H9 (cell line): ENCODE measurements at regions not wholly inside any gene's neighbourhood (a gene's known extent, or its start where the extent isn't known, plus 50 kb on each side); places are given as distances from the start of the nearest gene placed in this dataset.

Experiments
- DNase-seq: peaks from one replicate; pipeline ENCODE4 v3.0.0-alpha.2; 2017
- H2AFZ ChIP-seq: one replicate; pipeline ENCODE4 v1.6.1; 2013; ENCODE audit warnings: mild to moderate bottlenecking, low read length, control low read depth, moderate library complexity
- H2AK5ac ChIP-seq: 2 replicates; pipeline ENCODE4 v1.6.1; 2013; ENCODE audit warnings: low read length, control low read depth, mixed read lengths; ENCODE audit not compliant: insufficient read length
- H2BK120ac ChIP-seq: one replicate; pipeline ENCODE4 v1.6.1; 2013; ENCODE audit warnings: low read depth, mild to moderate bottlenecking, low read length, control low read depth, inconsistent platforms; ENCODE audit not compliant: poor library complexity, severe bottlenecking
- H2BK12ac ChIP-seq: 2 replicates; pipeline ENCODE4 v1.6.1; 2013; ENCODE audit warnings: low read length, control low read depth, mixed read lengths, low read depth; ENCODE audit not compliant: insufficient read length
- H2BK15ac ChIP-seq: 2 replicates; pipeline ENCODE4 v1.6.1; 2013; ENCODE audit warnings: low read depth, low read length, control low read depth
- H2BK20ac ChIP-seq: one replicate; pipeline ENCODE4 v1.6.1; 2013; ENCODE audit warnings: low read depth, mild to moderate bottlenecking, low read length, control low read depth, inconsistent platforms; ENCODE audit not compliant: poor library complexity, severe bottlenecking
- H2BK5ac ChIP-seq: 2 replicates; pipeline ENCODE4 v1.6.1; 2013; ENCODE audit warnings: low read length, control low read depth, mixed read lengths; ENCODE audit not compliant: insufficient read length
- H3K14ac ChIP-seq: 2 replicates; pipeline ENCODE4 v1.6.1; 2013; ENCODE audit warnings: low read length, control low read depth; ENCODE audit not compliant: insufficient read depth
- H3K18ac ChIP-seq: 2 replicates; pipeline ENCODE4 v1.6.1; 2013; ENCODE audit warnings: low read depth, mild to moderate bottlenecking, mixed read lengths, low read length, control low read depth; ENCODE audit not compliant: insufficient read length
- H3K23ac ChIP-seq: 2 replicates; pipeline ENCODE4 v1.6.1; 2013; ENCODE audit warnings: low read length, control low read depth, mixed read lengths, low read depth; ENCODE audit not compliant: insufficient read length
- H3K23me2 ChIP-seq: 2 replicates; pipeline ENCODE4 v1.6.1; 2013; ENCODE audit warnings: low read depth, mild to moderate bottlenecking, mixed read lengths, low read length, control low read depth; ENCODE audit not compliant: insufficient read length, poor library complexity, severe bottlenecking
- H3K27ac ChIP-seq: 2 replicates; pipeline ENCODE4 v1.5.1; 2013; ENCODE audit warnings: low read length, control low read depth, mixed read lengths, low read depth; ENCODE audit not compliant: insufficient read length
- H3K27me3 ChIP-seq: 2 replicates; pipeline ENCODE4 v1.6.1; 2013; ENCODE audit warnings: low read length, control low read depth, inconsistent platforms; ENCODE audit not compliant: insufficient read depth
- H3K4ac ChIP-seq: 2 replicates; pipeline ENCODE4 v1.6.1; 2013; ENCODE audit warnings: low read depth, mild to moderate bottlenecking, control low read depth, inconsistent platforms, low read length, moderate library complexity
- H3K4me1 ChIP-seq: 2 replicates; pipeline ENCODE4 v1.6.1; 2013; ENCODE audit warnings: low read length, control low read depth, inconsistent platforms; ENCODE audit not compliant: insufficient read depth
- H3K4me2 ChIP-seq: 2 replicates; pipeline ENCODE4 v1.6.1; 2013; ENCODE audit warnings: low read length, control low read depth, mixed read lengths; ENCODE audit not compliant: insufficient read length, insufficient read depth
- H3K56ac ChIP-seq: 2 replicates; pipeline ENCODE4 v1.6.1; 2013; ENCODE audit warnings: low read depth, mild to moderate bottlenecking, mixed read lengths, low read length, control low read depth; ENCODE audit not compliant: insufficient read length
- H3K79me1 ChIP-seq: 2 replicates; pipeline ENCODE4 v1.6.1; 2013; ENCODE audit warnings: low read depth, mild to moderate bottlenecking, moderate library complexity, low read length, control low read depth, inconsistent platforms; ENCODE audit not compliant: insufficient read depth, poor library complexity, severe bottlenecking
- H3K79me2 ChIP-seq: 2 replicates; pipeline ENCODE4 v1.6.1; 2013; ENCODE audit warnings: low read length, control low read depth, inconsistent platforms; ENCODE audit not compliant: insufficient read depth
- H3K9ac ChIP-seq: 2 replicates; pipeline ENCODE4 v1.6.1; 2013; ENCODE audit warnings: low read length, control low read depth, mixed read lengths; ENCODE audit not compliant: insufficient read length; ENCODE audit errors: extremely low read depth
- H3K9me3 ChIP-seq: one replicate; pipeline ENCODE4 v1.6.1; 2013; ENCODE audit warnings: low read depth, low read length, inconsistent platforms; ENCODE audit not compliant: control insufficient read depth
- H3T11ph ChIP-seq: one replicate; pipeline ENCODE4 v1.6.1; 2013; ENCODE audit warnings: mild to moderate bottlenecking, low read length, control low read depth, inconsistent platforms
- H4K20me1 ChIP-seq: one replicate; pipeline ENCODE4 v1.6.1; 2013; ENCODE audit not compliant: control insufficient read depth, insufficient read length, insufficient read depth
- H4K5ac ChIP-seq: 2 replicates; pipeline ENCODE4 v1.6.1; 2013; ENCODE audit warnings: low read depth, mild to moderate bottlenecking, mixed read lengths, low read length, control low read depth; ENCODE audit not compliant: insufficient read length
- H4K8ac ChIP-seq: replicated peaks from 2 replicates; pipeline ENCODE4 v1.6.1; 2013; ENCODE audit warnings: low read length, control low read depth, mixed read lengths, low read depth; ENCODE audit not compliant: insufficient read length
- H4K91ac ChIP-seq: 2 replicates; pipeline ENCODE4 v1.6.1; 2013; ENCODE audit warnings: low read depth, mild to moderate bottlenecking, moderate library complexity, mixed read lengths, low read length, control low read depth; ENCODE audit not compliant: insufficient read length
- H3K27ac Mint-ChIP-seq, 3 experiments: 2 replicates in 2 of 3; 3 replicates in 1 of 3; pipeline ENCODE4 v1.8.0; 2020 to 2021; ENCODE audit warnings: mixed read lengths in 3 of 3, mild to moderate bottlenecking in 1 of 3, moderate library complexity in 1 of 3
- H3K27me3 Mint-ChIP-seq: 2 replicates; pipeline ENCODE4 v1.8.0; 2021; ENCODE audit warnings: low read depth, mild to moderate bottlenecking, moderate library complexity, mixed read lengths
- H3K36me3 Mint-ChIP-seq, 3 experiments: 2 replicates in 2 of 3; 3 replicates in 1 of 3; pipeline ENCODE4 v1.8.0; 2020 to 2021; ENCODE audit warnings: low read depth in 3 of 3, mixed read lengths in 3 of 3; ENCODE audit not compliant: insufficient read depth in 1 of 3
- H3K4me1 Mint-ChIP-seq, 2 experiments: 2 replicates each; pipeline ENCODE4 v1.8.0; 2020; ENCODE audit warnings: mixed read lengths in 2 of 2
- H3K4me3 Mint-ChIP-seq, 2 experiments: 2 replicates in 1 of 2; 3 replicates in 1 of 2; pipeline ENCODE4 v1.8.0; 2020 to 2021; ENCODE audit warnings: mild to moderate bottlenecking in 2 of 2, mixed read lengths in 2 of 2, moderate library complexity in 1 of 2
- H3K9me3 Mint-ChIP-seq, 2 experiments: 2 replicates in 1 of 2; 3 replicates in 1 of 2; pipeline ENCODE4 v1.8.0; 2020; ENCODE audit warnings: mild to moderate bottlenecking in 2 of 2, mixed read lengths in 2 of 2, moderate library complexity in 1 of 2
- CTCF ChIP-seq: fragments of 200-600 bp; sonication (generic); conservative IDR thresholded peaks from 3 replicates; pipeline ENCODE4 v1.8.0; 2021; ENCODE audit warnings: antibody characterized with exemption, mild to moderate bottlenecking
- WGBS: extraction: QIAGEN DNeasy Blood & Tissue Kit; methylation state at CpG from one replicate; pipeline ENCODE4 v1.1.7; 2013; ENCODE audit warnings: missing lambda C conversion rate, low lambda C conversion rate, mixed read lengths; ENCODE audit not compliant: insufficient read length; ENCODE audit errors: extremely low coverage; 5-methylcytosine and 5-hydroxymethylcytosine counted together

- no peak overlapping the region for H3K4me2 ChIP-seq
- H3K9me3 ChIP-seq = no peaks in the 10 kb centered on the region
- no peak overlapping the region for H3K18ac ChIP-seq
- no peak overlapping the region for H3K9ac ChIP-seq
- Mint-ChIP-seq H3K27me3 (no peaks in the 10 kb centered on the region), H3K36me3 (peaks cover 0 to 8% (median under 1%) of the 10 kb centered on the region in 3 experiments; a peak in 4 of 7 replicates), H3K4me1 (peaks cover 0 to 14% of the 10 kb centered on the region in 2 experiments; a peak in 2 of 4 replicates), H3K4me3 (no peak overlapping the region), H3K27ac (no peak overlapping the region), H3K9me3 (peaks cover 3 to 4% of the 10 kb centered on the region in 2 experiments; a peak in 4 of 5 replicates)
- no peaks in the 10 kb centered on the region for H3K79me1 ChIP-seq
- no peak for TF ChIP-seq CTCF
- no peak overlapping the region for H2BK12ac ChIP-seq
- no peak overlapping the region for H2BK20ac ChIP-seq
- no peak overlapping the region for H2BK5ac ChIP-seq
- no peak for DNase-seq
- H3K56ac ChIP-seq = no peak overlapping the region
- no peaks in the 10 kb centered on the region for H4K20me1 ChIP-seq
- no peak overlapping the region for H3K4ac ChIP-seq
- no peak overlapping the region for H2AK5ac ChIP-seq
- H3K23ac ChIP-seq = no peak overlapping the region
- no peak overlapping the region for H4K8ac ChIP-seq
- H2BK120ac ChIP-seq = no peak overlapping the region
- H3K14ac ChIP-seq = no peak overlapping the region
- no peaks in the 10 kb centered on the region for H3K27me3 ChIP-seq
- no peaks in the 10 kb centered on the region for H3K23me2 ChIP-seq
- no peak overlapping the region for H4K91ac ChIP-seq
- H3T11ph ChIP-seq = no peak overlapping the region
- no peaks in the 10 kb centered on the region for H3K79me2 ChIP-seq
- no peak overlapping the region for H2BK15ac ChIP-seq
- H4K5ac ChIP-seq = no peak overlapping the region
- WGBS = no CpG with 5 or more reads among the region's 4 CpGs
- H3K4me1 ChIP-seq = no peaks in the 10 kb centered on the region
- no peak overlapping the region for H2AFZ ChIP-seq
- no peak overlapping the region for H3K27ac ChIP-seq
Measured at GRCh38 chr6:98094696-98095095, 739.7 kb upstream of the POU3F2 start.
